Activated T-cell treated with anti-CD3 and anti-CD28 coated beads, Interleukin-2, amount 50 U/mL, for 4 hours (primary cell): ENCODE measurements at regions not wholly inside any gene's neighbourhood (a gene's known extent, or its start where the extent isn't known, plus 50 kb on each side); places are given as distances from the start of the nearest gene placed in this dataset.

ENCODE experiments used
- ATAC-seq, 2 donors: fragments of 200-7000 bp; cut with Tn5 transposase; one replicate each; pipeline ENCODE4 v1.10.0; 2021
- DNase-seq: peaks from one replicate; pipeline ENCODE4 v3.0.0-alpha.2; 2020
- H3K27me3 Mint-ChIP-seq: one replicate; pipeline ENCODE4 v1.8.0; 2021; ENCODE audit warnings: low read depth, mixed read lengths
- H3K36me3 Mint-ChIP-seq: one replicate; pipeline ENCODE4 v1.8.0; 2022; ENCODE audit warnings: mixed read lengths; ENCODE audit not compliant: insufficient read depth
- H3K4me1 Mint-ChIP-seq: one replicate; pipeline ENCODE4 v1.8.0; 2021; ENCODE audit warnings: low read depth, mixed read lengths
- H3K4me3 Mint-ChIP-seq: one replicate; pipeline ENCODE4 v1.8.0; 2021; ENCODE audit warnings: mild to moderate bottlenecking, moderate library complexity, mixed read lengths
- H3K9me3 Mint-ChIP-seq: one replicate; pipeline ENCODE4 v1.8.0; 2021; ENCODE audit warnings: mixed read lengths

DNA sequence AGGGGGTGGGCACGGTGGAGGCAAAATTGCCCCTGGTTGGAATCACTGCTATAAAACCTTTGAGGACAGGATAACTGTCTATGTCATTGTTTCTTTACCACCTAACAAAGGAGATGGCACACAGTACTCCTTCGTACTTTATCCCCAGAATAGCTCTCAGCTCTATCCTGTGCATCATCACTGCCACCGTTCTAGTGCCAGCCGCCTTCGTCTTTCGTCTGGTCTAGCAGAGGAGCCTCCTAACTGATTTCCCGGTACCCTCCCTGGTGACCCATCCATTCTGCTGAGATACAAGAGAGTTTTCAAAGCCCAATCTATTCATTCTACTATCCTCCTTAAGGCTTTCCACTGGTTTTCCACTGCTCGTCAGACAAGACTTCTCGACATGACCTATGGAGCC, 67.9 kb upstream of the PRICKLE2 start:
- H3K4me3 Mint-ChIP-seq: no peak overlapping the region
- no peak for ATAC-seq

DNA sequence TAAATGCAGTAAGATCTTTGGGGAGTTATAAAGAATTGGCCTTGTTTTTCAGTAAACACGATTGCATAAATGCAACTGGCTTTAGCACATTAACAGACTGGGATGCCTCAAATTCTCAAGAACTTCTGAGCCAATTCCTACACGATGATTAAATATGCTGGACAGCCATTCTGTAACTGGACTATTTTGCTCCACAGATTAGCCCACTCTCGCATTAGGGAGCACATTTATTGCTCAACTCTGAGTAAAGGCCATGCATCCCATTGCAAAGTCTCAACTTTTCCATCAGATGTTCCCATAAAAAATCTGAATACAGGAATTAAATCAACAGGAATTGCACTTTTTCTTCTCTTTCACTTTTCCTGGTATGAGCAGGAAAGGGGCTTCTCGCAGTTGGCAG, 66.7 kb upstream of the PRICKLE2 start:
- H3K4me1 Mint-ChIP-seq: no peaks in the 10 kb centered on the region
- H3K36me3 Mint-ChIP-seq: no peaks in the 10 kb centered on the region
- no peaks in the 10 kb centered on the region for H3K27me3 Mint-ChIP-seq
- peaks cover under 1% of the 10 kb centered on the region for H3K9me3 Mint-ChIP-seq
- no peak for ATAC-seq
- no peak overlapping the region for H3K4me3 Mint-ChIP-seq
- DNase-seq: no peak

More for the DNA sequence above, 67.9 kb upstream of the PRICKLE2 start:
- H3K9me3 Mint-ChIP-seq: peaks cover 7% of the 10 kb centered on the region
- no peak for DNase-seq
- H3K36me3 Mint-ChIP-seq: no peaks in the 10 kb centered on the region
- no peaks in the 10 kb centered on the region for H3K27me3 Mint-ChIP-seq
- no peaks in the 10 kb centered on the region for H3K4me1 Mint-ChIP-seq

DNA sequence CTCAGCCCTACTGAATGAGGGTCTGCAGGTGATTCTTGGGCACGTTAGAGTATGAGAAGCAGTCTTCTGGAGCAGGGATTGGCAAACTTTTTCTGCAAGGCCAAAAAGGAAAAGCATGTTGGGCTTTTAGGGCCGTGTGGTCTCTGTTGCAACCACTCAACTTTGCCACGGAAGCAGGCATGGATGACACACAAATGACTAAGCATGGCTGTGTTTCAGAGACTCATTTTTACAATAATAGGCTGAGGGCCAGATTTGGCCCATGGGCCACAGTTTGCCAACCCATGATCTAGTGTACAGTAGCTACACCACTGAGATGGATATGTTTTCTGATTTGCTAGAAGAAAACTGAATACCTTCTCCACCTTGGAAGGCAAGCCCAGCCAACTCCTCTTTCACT, 66.1 kb upstream of the PRICKLE2 start:
- no peaks in the 10 kb centered on the region for H3K27me3 Mint-ChIP-seq
- H3K36me3 Mint-ChIP-seq: no peaks in the 10 kb centered on the region
- H3K9me3 Mint-ChIP-seq: no peaks in the 10 kb centered on the region
- H3K4me3 Mint-ChIP-seq: no peak overlapping the region
- DNase-seq (no peak), ATAC-seq (no peak)
- no peaks in the 10 kb centered on the region for H3K4me1 Mint-ChIP-seq

DNA sequence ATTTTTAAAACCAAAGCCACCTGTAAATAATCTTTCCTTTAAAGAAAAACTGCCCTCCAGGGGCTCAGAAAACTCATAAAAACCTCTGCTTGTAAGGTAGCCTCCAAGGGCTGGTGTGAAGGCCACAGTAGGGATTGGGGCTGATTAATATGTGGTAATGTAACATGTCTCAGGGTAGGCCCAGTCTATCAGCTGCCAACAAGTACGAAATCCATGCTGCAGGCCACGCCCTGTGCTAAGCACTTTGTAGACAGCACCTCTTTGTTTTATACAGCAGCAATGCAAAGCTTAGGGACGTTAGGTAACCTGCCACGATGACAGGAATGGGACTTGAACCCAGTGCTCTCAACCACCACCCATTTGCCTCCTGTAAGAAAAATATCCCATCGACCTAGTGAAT, 65.6 kb upstream of the PRICKLE2 start:
- Mint-ChIP-seq H3K4me1 (no peaks in the 10 kb centered on the region), H3K4me3 (no peak overlapping the region), H3K27me3 (no peaks in the 10 kb centered on the region), H3K36me3 (no peaks in the 10 kb centered on the region), H3K9me3 (no peaks in the 10 kb centered on the region)
- no peak for DNase-seq
- ATAC-seq: no peak

DNA sequence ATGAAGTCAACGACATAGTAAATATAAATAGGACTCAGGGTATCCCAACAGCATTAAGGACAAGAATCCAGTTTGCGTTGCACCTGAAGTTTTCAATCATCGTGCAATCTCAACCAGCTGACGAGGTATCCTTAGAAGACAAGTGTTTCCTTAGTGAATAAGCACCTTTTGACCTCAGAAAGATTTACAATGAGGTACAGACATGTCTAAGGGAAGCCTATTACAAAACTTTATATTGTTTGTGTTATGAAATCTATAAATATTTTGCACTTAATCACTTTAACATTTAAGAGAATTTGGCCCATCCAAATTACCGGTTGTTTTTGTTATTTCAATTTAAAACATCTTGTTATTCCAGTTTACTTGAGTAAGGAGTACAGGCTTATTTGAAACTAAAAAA, 64.9 kb upstream of the PRICKLE2 start:
- DNase-seq (no peak), ATAC-seq (no peak)
- Mint-ChIP-seq H3K36me3 (no peaks in the 10 kb centered on the region), H3K9me3 (no peaks in the 10 kb centered on the region), H3K4me3 (no peak overlapping the region), H3K4me1 (no peaks in the 10 kb centered on the region), H3K27me3 (no peaks in the 10 kb centered on the region)

DNA sequence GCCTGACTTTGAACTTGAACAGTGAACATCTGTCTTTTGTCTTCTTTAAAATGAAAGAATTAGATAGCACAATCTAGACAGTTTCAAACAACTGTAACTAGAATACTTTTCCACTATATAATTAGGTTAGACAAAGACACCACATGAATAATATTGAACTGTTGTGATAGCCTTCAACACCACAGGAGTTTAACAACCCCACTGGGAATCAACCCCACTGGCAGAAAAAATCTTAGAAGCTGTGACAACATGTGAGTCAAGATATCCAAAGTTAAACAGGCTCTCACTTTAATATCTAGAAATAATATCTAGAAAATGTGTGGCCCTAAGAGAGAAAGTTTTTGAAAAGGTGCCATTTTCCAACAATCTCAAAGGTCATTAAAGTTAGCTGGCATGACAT, 64.4 kb upstream of the PRICKLE2 start:
- H3K27me3 Mint-ChIP-seq: no peaks in the 10 kb centered on the region
- no peak for DNase-seq
- no peaks in the 10 kb centered on the region for H3K4me1 Mint-ChIP-seq
- ATAC-seq: no peak
- no peaks in the 10 kb centered on the region for H3K9me3 Mint-ChIP-seq
- H3K36me3 Mint-ChIP-seq: no peaks in the 10 kb centered on the region
- no peak overlapping the region for H3K4me3 Mint-ChIP-seq

DNA sequence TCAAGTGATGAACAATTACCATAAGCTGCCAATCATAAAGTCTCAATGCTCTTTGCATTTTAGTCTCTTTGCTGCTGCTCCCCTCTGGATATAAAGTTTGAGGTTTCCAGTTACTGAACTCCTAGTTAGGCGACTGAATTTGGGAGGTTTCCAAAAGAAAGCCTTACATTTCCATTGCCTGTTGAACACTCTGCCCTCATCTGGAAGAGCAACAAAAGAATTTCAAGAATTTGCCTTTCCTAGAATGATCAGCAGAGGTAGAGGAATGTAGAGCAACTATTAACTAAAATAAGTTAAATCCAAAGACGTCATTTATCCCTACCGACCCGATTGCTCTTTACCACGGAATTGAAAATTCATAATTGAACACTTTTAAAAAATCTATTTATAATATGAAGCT, 53.4 kb upstream of the PRICKLE2 start:
- Mint-ChIP-seq H3K27me3 (peaks cover 3% of the 10 kb centered on the region), H3K4me3 (no peak overlapping the region), H3K4me1 (no peaks in the 10 kb centered on the region), H3K9me3 (no peaks in the 10 kb centered on the region), H3K36me3 (no peaks in the 10 kb centered on the region)
- ATAC-seq: no peak
- no peak for DNase-seq

DNA sequence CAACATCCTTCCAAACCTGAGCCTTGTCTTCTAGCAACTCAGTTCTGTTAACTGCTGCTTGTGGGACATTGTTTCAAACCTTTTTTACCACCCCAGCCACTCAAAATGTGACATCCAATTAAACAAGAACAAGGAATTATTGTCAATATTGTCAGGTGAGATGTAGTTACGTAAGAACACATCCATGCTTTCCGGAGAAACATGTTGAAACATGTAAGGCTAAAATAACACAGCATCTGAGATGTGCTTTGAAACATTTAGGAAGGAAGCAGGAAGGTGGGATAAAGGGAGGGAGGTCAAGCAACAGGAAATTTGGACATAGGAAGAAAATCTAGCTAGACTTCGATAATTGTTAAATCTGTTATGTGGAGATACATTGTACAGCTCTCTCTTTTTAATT, 50.9 kb upstream of the PRICKLE2 start:
- no peaks in the 10 kb centered on the region for H3K36me3 Mint-ChIP-seq
- H3K4me1 Mint-ChIP-seq: no peaks in the 10 kb centered on the region
- no peaks in the 10 kb centered on the region for H3K9me3 Mint-ChIP-seq
- no peaks in the 10 kb centered on the region for H3K27me3 Mint-ChIP-seq
- DNase-seq (no peak), ATAC-seq (no peak)
- H3K4me3 Mint-ChIP-seq: no peak overlapping the region
